ENCODE measurements at regions not wholly inside any gene's neighbourhood (a gene's known extent, or its start where the extent isn't known, plus 50 kb on each side); places are given as distances from the start of the nearest gene placed in this dataset.
A peak's percentile ranks its signal among the peaks of the same experiment; 100 is the strongest.

DNA sequence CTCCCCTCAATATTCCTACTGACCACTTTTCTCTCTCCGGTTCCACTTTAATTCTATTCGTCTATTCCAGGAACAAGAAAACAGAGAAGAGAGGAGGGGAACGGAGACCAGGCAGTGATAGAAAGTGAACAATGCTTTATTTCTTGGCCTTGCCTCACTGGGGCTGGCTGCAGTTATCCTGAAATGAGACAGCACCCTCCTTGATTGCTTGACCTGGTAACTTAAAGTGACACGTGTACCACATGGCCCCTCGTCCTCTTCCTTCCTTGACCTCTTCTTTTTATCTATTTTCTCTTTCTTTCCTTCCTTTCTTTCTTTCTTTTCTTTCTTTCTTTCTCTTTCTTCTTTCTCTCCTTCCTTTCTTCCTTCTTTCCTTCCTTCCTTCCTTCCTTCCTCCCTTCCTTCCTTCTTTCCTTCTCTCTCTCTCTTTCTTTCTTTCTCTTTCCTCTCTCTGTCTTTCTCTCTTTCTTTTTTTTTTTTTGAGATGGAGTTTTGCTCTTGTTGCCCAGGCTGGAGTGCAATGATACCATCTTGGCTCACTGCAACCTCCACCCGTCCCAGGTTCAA, 52.8 kb upstream of the CLMP start:
- H3K4me3 ChIP-seq (ENCODE audit: low read length): no peak overlapping the region
- no peak for DNase-seq (ENCODE audit: low read depth, low spot score)
- no peaks in the 10 kb centered on the region for H3K36me3 ChIP-seq (ENCODE audit: control insufficient read depth, insufficient read depth, low read length)
- H3K4me1 ChIP-seq (ENCODE audit: control insufficient read depth, insufficient read depth, low read length): no peaks in the 10 kb centered on the region
- no peaks in the 10 kb centered on the region for H3K9me3 ChIP-seq (ENCODE audit: control insufficient read depth, insufficient read depth, low read length)
- H3K27me3 ChIP-seq (ENCODE audit: control insufficient read depth, insufficient read depth, low read length): no peaks in the 10 kb centered on the region
- no peak overlapping the region for H3K27ac ChIP-seq (ENCODE audit: low read length)
- WGBS (ENCODE audit: insufficient coverage, insufficient read length): no CpG with 5 or more reads among the region's 6 CpGs

- Histone ChIP-seq H3K27ac (ENCODE audit: low read length) (no peak overlapping the region), H3K4me1 (ENCODE audit: control insufficient read depth, insufficient read depth, low read length) (no peaks in the 10 kb centered on the region), H3K9me3 (ENCODE audit: control insufficient read depth, insufficient read depth, low read length) (no peaks in the 10 kb centered on the region), H3K4me3 (ENCODE audit: low read length) (no peak overlapping the region), H3K36me3 (ENCODE audit: control insufficient read depth, insufficient read depth, low read length) (no peaks in the 10 kb centered on the region), H3K27me3 (ENCODE audit: control insufficient read depth, insufficient read depth, low read length) (no peaks in the 10 kb centered on the region)
- WGBS (ENCODE audit: insufficient coverage, insufficient read length): no CpG with 5 or more reads among the region's 3 CpGs
- no peak for DNase-seq (ENCODE audit: low read depth, low spot score)
These were observed 52.4 kb upstream of the CLMP start for GRCh38 chr11:123247496-123247799.

DNA sequence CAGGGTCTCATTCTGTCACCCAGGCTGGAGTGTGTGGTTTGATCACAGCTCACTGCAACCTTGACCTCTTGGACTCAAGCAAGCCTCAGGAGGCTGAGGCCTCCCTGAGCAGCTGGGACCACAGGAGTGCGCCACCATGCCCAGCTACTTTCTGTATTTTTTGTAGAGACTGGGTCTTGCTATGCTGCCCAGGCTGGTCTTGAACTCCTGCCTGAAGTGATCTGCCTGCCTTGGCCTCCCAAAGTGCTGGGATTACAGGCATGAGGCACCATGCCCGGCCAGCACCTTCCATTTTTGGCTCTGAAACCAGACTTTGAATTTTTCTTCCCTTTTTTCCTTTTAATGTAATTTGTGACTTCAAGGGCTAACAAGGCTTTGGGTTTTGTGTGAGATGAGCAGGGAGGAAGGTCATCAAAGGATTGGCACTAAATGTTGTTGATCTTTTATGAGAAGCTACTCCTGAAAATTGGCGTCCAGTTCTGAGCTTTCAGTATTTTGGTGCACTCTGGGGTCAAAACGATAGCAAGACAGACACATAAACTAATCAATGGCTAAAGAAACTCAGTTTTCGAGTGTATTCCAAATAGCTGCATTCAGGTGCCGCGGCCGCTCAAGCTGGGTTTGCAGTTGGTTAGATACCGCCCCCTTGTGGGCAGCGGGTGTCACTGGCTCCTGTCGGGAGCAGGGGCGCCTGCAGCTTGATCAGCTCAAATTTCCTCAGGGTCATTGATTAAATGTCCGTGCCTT, 51.9 kb upstream of the CLMP start:
- Histone ChIP-seq H3K4me3 (ENCODE audit: low read length) (no peak overlapping the region), H3K36me3 (ENCODE audit: control insufficient read depth, insufficient read depth, low read length) (no peaks in the 10 kb centered on the region), H3K27ac (ENCODE audit: low read length) (no peak overlapping the region), H3K27me3 (ENCODE audit: control insufficient read depth, insufficient read depth, low read length) (no peaks in the 10 kb centered on the region), H3K9me3 (ENCODE audit: control insufficient read depth, insufficient read depth, low read length) (no peaks in the 10 kb centered on the region), H3K4me1 (ENCODE audit: control insufficient read depth, insufficient read depth, low read length) (no peaks in the 10 kb centered on the region)
- DNase-seq (ENCODE audit: low read depth, low spot score): peak; percentile 71
- WGBS (ENCODE audit: insufficient coverage, insufficient read length): no CpG with 5 or more reads among the region's 13 CpGs

DNA sequence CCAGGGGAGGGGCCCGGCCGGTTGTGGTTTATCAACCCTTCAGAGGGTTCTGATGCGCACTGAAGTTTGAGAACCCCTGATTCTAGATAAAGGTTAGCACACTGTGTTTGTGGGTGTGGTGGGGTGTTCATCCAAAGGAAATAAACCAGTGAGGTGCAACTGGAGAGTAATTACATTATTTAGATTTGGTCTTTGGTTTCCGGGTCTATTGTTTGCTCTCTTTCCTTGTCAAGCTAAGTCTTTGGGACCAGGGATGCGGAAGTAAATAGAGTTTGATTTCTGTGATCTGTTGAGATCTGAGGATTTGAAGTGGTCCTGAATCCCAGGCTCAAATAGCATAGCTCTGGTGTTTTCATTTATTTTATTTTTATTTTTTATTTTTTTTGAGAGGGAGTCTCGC, 50.5 kb upstream of the CLMP start:
- Histone ChIP-seq H3K27ac (ENCODE audit: low read length) (no peak overlapping the region), H3K36me3 (ENCODE audit: control insufficient read depth, insufficient read depth, low read length) (no peaks in the 10 kb centered on the region), H3K9me3 (ENCODE audit: control insufficient read depth, insufficient read depth, low read length) (no peaks in the 10 kb centered on the region), H3K4me3 (ENCODE audit: low read length) (no peak overlapping the region), H3K27me3 (ENCODE audit: control insufficient read depth, insufficient read depth, low read length) (no peaks in the 10 kb centered on the region), H3K4me1 (ENCODE audit: control insufficient read depth, insufficient read depth, low read length) (no peaks in the 10 kb centered on the region)
- DNase-seq (ENCODE audit: low read depth, low spot score): no peak
- WGBS (ENCODE audit: insufficient coverage, insufficient read length): no CpG with 5 or more reads among the region's 6 CpGs

All from iPS DF 6.9 (cell line).